Thyroid gland (tissue), 4 donors: ENCODE measurements at regions not wholly inside any gene's neighbourhood (a gene's known extent, or its start where the extent isn't known, plus 50 kb on each side); places are given as distances from the start of the nearest gene placed in this dataset.

Source experiments
- POLR2A ChIP-seq, 2 donors: fragments of 450-650 bp; IDR thresholded peaks; one replicate each; pipeline ENCODE4 v1.6.1; 2017; ENCODE audit warnings: antibody characterized with exemption in 2 of 2, mild to moderate bottlenecking in 2 of 2, moderate library complexity in 1 of 2
- TF ChIP-seq, protein P1 (sequence below), 6 experiments: fragments of 200-600 bp in 3 of 6; fragments of 450-650 bp in 3 of 6; sonication (generic) in 3 of 6; IDR thresholded peaks; one replicate each; pipeline ENCODE4 v1.5.1; 2016 to 2019; ENCODE audit warnings: antibody characterized with exemption in 6 of 6, mild to moderate bottlenecking in 2 of 6, inconsistent platforms in 1 of 6, moderate library complexity in 1 of 6

DNA sequence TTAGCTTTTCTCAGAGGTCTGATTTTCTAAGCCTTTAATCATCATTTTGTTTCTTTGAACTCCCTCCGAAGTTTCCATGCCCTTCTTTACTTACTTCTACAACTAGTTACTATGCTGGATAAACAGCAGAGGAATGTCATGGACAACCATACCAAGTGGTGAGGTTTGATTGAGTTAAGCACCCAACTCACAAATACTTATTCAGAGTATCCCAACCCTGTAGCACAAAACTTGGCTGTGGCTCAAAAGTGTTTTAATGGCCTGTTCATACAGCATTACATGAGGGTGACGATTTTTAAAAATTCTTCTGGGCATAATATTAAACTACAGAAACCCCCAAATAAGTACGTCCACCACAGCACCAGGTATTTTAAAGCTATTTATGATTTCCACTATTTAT, 946.8 kb upstream of the SOX9 start:
- TF ChIP-seq, protein P1, sequence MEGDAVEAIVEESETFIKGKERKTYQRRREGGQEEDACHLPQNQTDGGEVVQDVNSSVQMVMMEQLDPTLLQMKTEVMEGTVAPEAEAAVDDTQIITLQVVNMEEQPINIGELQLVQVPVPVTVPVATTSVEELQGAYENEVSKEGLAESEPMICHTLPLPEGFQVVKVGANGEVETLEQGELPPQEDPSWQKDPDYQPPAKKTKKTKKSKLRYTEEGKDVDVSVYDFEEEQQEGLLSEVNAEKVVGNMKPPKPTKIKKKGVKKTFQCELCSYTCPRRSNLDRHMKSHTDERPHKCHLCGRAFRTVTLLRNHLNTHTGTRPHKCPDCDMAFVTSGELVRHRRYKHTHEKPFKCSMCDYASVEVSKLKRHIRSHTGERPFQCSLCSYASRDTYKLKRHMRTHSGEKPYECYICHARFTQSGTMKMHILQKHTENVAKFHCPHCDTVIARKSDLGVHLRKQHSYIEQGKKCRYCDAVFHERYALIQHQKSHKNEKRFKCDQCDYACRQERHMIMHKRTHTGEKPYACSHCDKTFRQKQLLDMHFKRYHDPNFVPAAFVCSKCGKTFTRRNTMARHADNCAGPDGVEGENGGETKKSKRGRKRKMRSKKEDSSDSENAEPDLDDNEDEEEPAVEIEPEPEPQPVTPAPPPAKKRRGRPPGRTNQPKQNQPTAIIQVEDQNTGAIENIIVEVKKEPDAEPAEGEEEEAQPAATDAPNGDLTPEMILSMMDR (IDR thresholded peaks at IDR 0.05): no peak
- TF ChIP-seq POLR2A (IDR thresholded peaks at IDR 0.05): no peak
